GM19240 (cell line): ENCODE measurements at regions not wholly inside any gene's neighbourhood (a gene's known extent, or its start where the extent isn't known, plus 50 kb on each side); places are given as distances from the start of the nearest gene placed in this dataset.
"Not testable (repeated sequence)": the region's sequence is repeated elsewhere in the genome, so short reads cannot be mapped to it uniquely, and the experiment has no call there.

Experiments
- DNase-seq: peaks from one replicate; pipeline ENCODE4 v3.0.0; 2011; ENCODE audit warnings: low spot score; ENCODE audit not compliant: insufficient read length

- DNase-seq: no peak
Measured at GRCh38 chr1:166693673-166694297, 145.5 kb upstream of the POGK start.

- no peak for DNase-seq
Measured at GRCh38 chr1:166695115-166695514, 144.2 kb upstream of the POGK start.

- not testable (repeated sequence) for DNase-seq
Measured at GRCh38 chr1:166695834-166696233, 143.4 kb upstream of the POGK start.

- no peak for DNase-seq
Measured at GRCh38 chr1:166698771-166699170, 140.5 kb upstream of the POGK start.

- no peak for DNase-seq
Measured at GRCh38 chr1:166699613-166700012, 139.7 kb upstream of the POGK start.

- no peak for DNase-seq
Measured at GRCh38 chr1:166700696-166701095, 138.6 kb upstream of the POGK start.

- DNase-seq: no peak
Measured at GRCh38 chr1:166701603-166702100, 137.6 kb upstream of the POGK start.

GRCh38 chr1:166703141-166703540 is 136.1 kb upstream of the POGK start:
- no peak for DNase-seq

GRCh38 chr1:166703726-166704462 is 135.4 kb upstream of the POGK start:
- no peak for DNase-seq

GRCh38 chr1:166705376-166706289 is 133.6 kb upstream of the POGK start:
- no peak for DNase-seq

- no peak for DNase-seq
Measured at GRCh38 chr1:166716620-166717019, 122.7 kb upstream of the POGK start.

- no peak for DNase-seq
Measured at GRCh38 chr1:166721145-166721544, 118.1 kb upstream of the POGK start.

GRCh38 chr1:166730299-166730888 is 108.9 kb upstream of the POGK start:
- no peak for DNase-seq

- no peak for DNase-seq
Measured at GRCh38 chr1:166738140-166738539, 101.1 kb upstream of the POGK start.

- DNase-seq: no peak
Measured at GRCh38 chr1:166738873-166739272, 100.4 kb upstream of the POGK start.

- DNase-seq: no peak
Measured at GRCh38 chr1:166740668-166741276, 98.5 kb upstream of the POGK start.

GRCh38 chr1:166763318-166763717 is 76.0 kb upstream of the POGK start:
- DNase-seq: no peak

- DNase-seq: no peak
Measured at GRCh38 chr1:166766942-166767341, 72.3 kb upstream of the POGK start.

GRCh38 chr1:166784646-166785045 is 54.6 kb upstream of the POGK start:
- not testable (repeated sequence) for DNase-seq

GRCh38 chr1:166785987-166786386 is 53.3 kb upstream of the POGK start:
- DNase-seq: no peak

GRCh38 chr1:166789286-166789685 is 50.0 kb upstream of the POGK start:
- DNase-seq: no peak
